ENCODE measurements at regions not wholly inside any gene's neighbourhood (a gene's known extent, or its start where the extent isn't known, plus 50 kb on each side); places are given as distances from the start of the nearest gene placed in this dataset.

GRCh38 chr12:42002563-42002962 is 142.1 kb downstream of the GXYLT1 start:
- no peaks in the 10 kb centered on the region for H3K27me3 ChIP-seq (ENCODE audit: control insufficient read depth, low read length)
- no peaks in the 10 kb centered on the region for H3K9me3 ChIP-seq (ENCODE audit: control insufficient read depth, insufficient read depth, low read length)
- TF ChIP-seq CTCF (IDR thresholded peaks at IDR 0.05; ENCODE audit: low read depth, low read length, poor library complexity, severe bottlenecking) (no peak), EZH2phosphoT487 (IDR thresholded peaks at IDR 0.05; ENCODE audit: borderline replicate concordance, low read length) (no peak)
- no peak overlapping the region for H3K4me2 ChIP-seq (ENCODE audit: low read length)
- no peaks in the 10 kb centered on the region for H3K9me2 ChIP-seq (replicated peaks; ENCODE audit: control insufficient read depth, low read length)
- H3K27ac ChIP-seq (ENCODE audit: low read depth, low read length), result no peak overlapping the region
- no peaks in the 10 kb centered on the region for H3K79me2 ChIP-seq (ENCODE audit: control insufficient read depth, low read length)
- H3F3A ChIP-seq (ENCODE audit: control insufficient read depth, insufficient read depth), result no peaks in the 10 kb centered on the region
- H4K20me1 ChIP-seq (ENCODE audit: control insufficient read depth, insufficient read depth, low read depth, low read length), result no peaks in the 10 kb centered on the region
- no peaks in the 10 kb centered on the region for H3K36me3 ChIP-seq (ENCODE audit: control insufficient read depth, low read length)
- no peak overlapping the region for H3K4me3 ChIP-seq (ENCODE audit: low read length)
- H3K4me1 ChIP-seq (ENCODE audit: control insufficient read depth, low read length), result no peaks in the 10 kb centered on the region

GRCh38 chr12:41998436-41998835 is 146.2 kb downstream of the GXYLT1 start:
- Histone ChIP-seq H3K9me2 (replicated peaks; ENCODE audit: control insufficient read depth, low read length) (no peaks in the 10 kb centered on the region), H3K9me3 (ENCODE audit: control insufficient read depth, insufficient read depth, low read length) (no peaks in the 10 kb centered on the region), H3K79me2 (ENCODE audit: control insufficient read depth, low read length) (no peaks in the 10 kb centered on the region), H3K27ac (ENCODE audit: low read depth, low read length) (no peak overlapping the region), H3K4me2 (ENCODE audit: low read length) (no peak overlapping the region), H3K27me3 (ENCODE audit: control insufficient read depth, low read length) (no peaks in the 10 kb centered on the region), H3K4me1 (ENCODE audit: control insufficient read depth, low read length) (no peaks in the 10 kb centered on the region), H3K36me3 (ENCODE audit: control insufficient read depth, low read length) (no peaks in the 10 kb centered on the region), H3K4me3 (ENCODE audit: low read length) (no peak overlapping the region), H4K20me1 (ENCODE audit: control insufficient read depth, insufficient read depth, low read depth, low read length) (no peaks in the 10 kb centered on the region), H3F3A (ENCODE audit: control insufficient read depth, insufficient read depth) (no peaks in the 10 kb centered on the region)
- TF ChIP-seq EZH2phosphoT487 (IDR thresholded peaks at IDR 0.05; ENCODE audit: borderline replicate concordance, low read length) (no peak), CTCF (IDR thresholded peaks at IDR 0.05; ENCODE audit: low read depth, low read length, poor library complexity, severe bottlenecking) (no peak)

- no peak for TF ChIP-seq EZH2phosphoT487 (IDR thresholded peaks at IDR 0.05; ENCODE audit: borderline replicate concordance, low read length)
- TF ChIP-seq CTCF (IDR thresholded peaks at IDR 0.05; ENCODE audit: low read depth, low read length, poor library complexity, severe bottlenecking), result no peak
Observed at GRCh38 chr12:41993283-41993682, 151.4 kb downstream of the GXYLT1 start.

More at GRCh38 chr12:41993283-41993682, 151.4 kb downstream of the GXYLT1 start:
- Histone ChIP-seq H3K36me3 (ENCODE audit: control insufficient read depth, low read length) (no peaks in the 10 kb centered on the region), H3K9me2 (replicated peaks; ENCODE audit: control insufficient read depth, low read length) (no peaks in the 10 kb centered on the region), H3K4me3 (ENCODE audit: low read length) (no peak overlapping the region), H3K27ac (ENCODE audit: low read depth, low read length) (no peak overlapping the region), H3K4me2 (ENCODE audit: low read length) (no peak overlapping the region), H3K27me3 (ENCODE audit: control insufficient read depth, low read length) (no peaks in the 10 kb centered on the region), H3K4me1 (ENCODE audit: control insufficient read depth, low read length) (no peaks in the 10 kb centered on the region), H3F3A (ENCODE audit: control insufficient read depth, insufficient read depth) (no peaks in the 10 kb centered on the region), H3K9me3 (ENCODE audit: control insufficient read depth, insufficient read depth, low read length) (no peaks in the 10 kb centered on the region), H3K79me2 (ENCODE audit: control insufficient read depth, low read length) (no peaks in the 10 kb centered on the region), H4K20me1 (ENCODE audit: control insufficient read depth, insufficient read depth, low read depth, low read length) (no peaks in the 10 kb centered on the region)

Data from DOHH2 (cell line).